H9 (cell line): ENCODE measurements at regions not wholly inside any gene's neighbourhood (a gene's known extent, or its start where the extent isn't known, plus 50 kb on each side); places are given as distances from the start of the nearest gene placed in this dataset.

ENCODE experiments used
- DNase-seq: peaks from one replicate; pipeline ENCODE4 v3.0.0-alpha.2; 2017
- H2AFZ ChIP-seq: one replicate; pipeline ENCODE4 v1.6.1; 2013; ENCODE audit warnings: mild to moderate bottlenecking, low read length, control low read depth, moderate library complexity
- H2AK5ac ChIP-seq: 2 replicates; pipeline ENCODE4 v1.6.1; 2013; ENCODE audit warnings: low read length, control low read depth, mixed read lengths; ENCODE audit not compliant: insufficient read length
- H2BK120ac ChIP-seq: one replicate; pipeline ENCODE4 v1.6.1; 2013; ENCODE audit warnings: low read depth, mild to moderate bottlenecking, low read length, control low read depth, inconsistent platforms; ENCODE audit not compliant: poor library complexity, severe bottlenecking
- H2BK12ac ChIP-seq: 2 replicates; pipeline ENCODE4 v1.6.1; 2013; ENCODE audit warnings: low read length, control low read depth, mixed read lengths, low read depth; ENCODE audit not compliant: insufficient read length
- H2BK15ac ChIP-seq: 2 replicates; pipeline ENCODE4 v1.6.1; 2013; ENCODE audit warnings: low read depth, low read length, control low read depth
- H2BK20ac ChIP-seq: one replicate; pipeline ENCODE4 v1.6.1; 2013; ENCODE audit warnings: low read depth, mild to moderate bottlenecking, low read length, control low read depth, inconsistent platforms; ENCODE audit not compliant: poor library complexity, severe bottlenecking
- H2BK5ac ChIP-seq: 2 replicates; pipeline ENCODE4 v1.6.1; 2013; ENCODE audit warnings: low read length, control low read depth, mixed read lengths; ENCODE audit not compliant: insufficient read length
- H3K14ac ChIP-seq: 2 replicates; pipeline ENCODE4 v1.6.1; 2013; ENCODE audit warnings: low read length, control low read depth; ENCODE audit not compliant: insufficient read depth
- H3K18ac ChIP-seq: 2 replicates; pipeline ENCODE4 v1.6.1; 2013; ENCODE audit warnings: low read depth, mild to moderate bottlenecking, mixed read lengths, low read length, control low read depth; ENCODE audit not compliant: insufficient read length
- H3K23ac ChIP-seq: 2 replicates; pipeline ENCODE4 v1.6.1; 2013; ENCODE audit warnings: low read length, control low read depth, mixed read lengths, low read depth; ENCODE audit not compliant: insufficient read length
- H3K23me2 ChIP-seq: 2 replicates; pipeline ENCODE4 v1.6.1; 2013; ENCODE audit warnings: low read depth, mild to moderate bottlenecking, mixed read lengths, low read length, control low read depth; ENCODE audit not compliant: insufficient read length, poor library complexity, severe bottlenecking
- H3K27ac ChIP-seq: 2 replicates; pipeline ENCODE4 v1.5.1; 2013; ENCODE audit warnings: low read length, control low read depth, mixed read lengths, low read depth; ENCODE audit not compliant: insufficient read length
- H3K27me3 ChIP-seq: 2 replicates; pipeline ENCODE4 v1.6.1; 2013; ENCODE audit warnings: low read length, control low read depth, inconsistent platforms; ENCODE audit not compliant: insufficient read depth
- H3K4ac ChIP-seq: 2 replicates; pipeline ENCODE4 v1.6.1; 2013; ENCODE audit warnings: low read depth, mild to moderate bottlenecking, control low read depth, inconsistent platforms, low read length, moderate library complexity
- H3K4me1 ChIP-seq: 2 replicates; pipeline ENCODE4 v1.6.1; 2013; ENCODE audit warnings: low read length, control low read depth, inconsistent platforms; ENCODE audit not compliant: insufficient read depth
- H3K4me2 ChIP-seq: 2 replicates; pipeline ENCODE4 v1.6.1; 2013; ENCODE audit warnings: low read length, control low read depth, mixed read lengths; ENCODE audit not compliant: insufficient read length, insufficient read depth
- H3K56ac ChIP-seq: 2 replicates; pipeline ENCODE4 v1.6.1; 2013; ENCODE audit warnings: low read depth, mild to moderate bottlenecking, mixed read lengths, low read length, control low read depth; ENCODE audit not compliant: insufficient read length
- H3K79me1 ChIP-seq: 2 replicates; pipeline ENCODE4 v1.6.1; 2013; ENCODE audit warnings: low read depth, mild to moderate bottlenecking, moderate library complexity, low read length, control low read depth, inconsistent platforms; ENCODE audit not compliant: insufficient read depth, poor library complexity, severe bottlenecking
- H3K79me2 ChIP-seq: 2 replicates; pipeline ENCODE4 v1.6.1; 2013; ENCODE audit warnings: low read length, control low read depth, inconsistent platforms; ENCODE audit not compliant: insufficient read depth
- H3K9ac ChIP-seq: 2 replicates; pipeline ENCODE4 v1.6.1; 2013; ENCODE audit warnings: low read length, control low read depth, mixed read lengths; ENCODE audit not compliant: insufficient read length; ENCODE audit errors: extremely low read depth
- H3K9me3 ChIP-seq: one replicate; pipeline ENCODE4 v1.6.1; 2013; ENCODE audit warnings: low read depth, low read length, inconsistent platforms; ENCODE audit not compliant: control insufficient read depth
- H3T11ph ChIP-seq: one replicate; pipeline ENCODE4 v1.6.1; 2013; ENCODE audit warnings: mild to moderate bottlenecking, low read length, control low read depth, inconsistent platforms
- H4K20me1 ChIP-seq: one replicate; pipeline ENCODE4 v1.6.1; 2013; ENCODE audit not compliant: control insufficient read depth, insufficient read length, insufficient read depth
- H4K5ac ChIP-seq: 2 replicates; pipeline ENCODE4 v1.6.1; 2013; ENCODE audit warnings: low read depth, mild to moderate bottlenecking, mixed read lengths, low read length, control low read depth; ENCODE audit not compliant: insufficient read length
- H4K8ac ChIP-seq: replicated peaks from 2 replicates; pipeline ENCODE4 v1.6.1; 2013; ENCODE audit warnings: low read length, control low read depth, mixed read lengths, low read depth; ENCODE audit not compliant: insufficient read length
- H4K91ac ChIP-seq: 2 replicates; pipeline ENCODE4 v1.6.1; 2013; ENCODE audit warnings: low read depth, mild to moderate bottlenecking, moderate library complexity, mixed read lengths, low read length, control low read depth; ENCODE audit not compliant: insufficient read length
- H3K27ac Mint-ChIP-seq, 3 experiments: 2 replicates in 2 of 3; 3 replicates in 1 of 3; pipeline ENCODE4 v1.8.0; 2020 to 2021; ENCODE audit warnings: mixed read lengths in 3 of 3, mild to moderate bottlenecking in 1 of 3, moderate library complexity in 1 of 3
- H3K27me3 Mint-ChIP-seq: 2 replicates; pipeline ENCODE4 v1.8.0; 2021; ENCODE audit warnings: low read depth, mild to moderate bottlenecking, moderate library complexity, mixed read lengths
- H3K36me3 Mint-ChIP-seq, 3 experiments: 2 replicates in 2 of 3; 3 replicates in 1 of 3; pipeline ENCODE4 v1.8.0; 2020 to 2021; ENCODE audit warnings: low read depth in 3 of 3, mixed read lengths in 3 of 3; ENCODE audit not compliant: insufficient read depth in 1 of 3
- H3K4me1 Mint-ChIP-seq, 2 experiments: 2 replicates each; pipeline ENCODE4 v1.8.0; 2020; ENCODE audit warnings: mixed read lengths in 2 of 2
- H3K4me3 Mint-ChIP-seq, 2 experiments: 2 replicates in 1 of 2; 3 replicates in 1 of 2; pipeline ENCODE4 v1.8.0; 2020 to 2021; ENCODE audit warnings: mild to moderate bottlenecking in 2 of 2, mixed read lengths in 2 of 2, moderate library complexity in 1 of 2
- H3K9me3 Mint-ChIP-seq, 2 experiments: 2 replicates in 1 of 2; 3 replicates in 1 of 2; pipeline ENCODE4 v1.8.0; 2020; ENCODE audit warnings: mild to moderate bottlenecking in 2 of 2, mixed read lengths in 2 of 2, moderate library complexity in 1 of 2
- WGBS: extraction: QIAGEN DNeasy Blood & Tissue Kit; methylation state at CpG from one replicate; pipeline ENCODE4 v1.1.7; 2013; ENCODE audit warnings: missing lambda C conversion rate, low lambda C conversion rate, mixed read lengths; ENCODE audit not compliant: insufficient read length; ENCODE audit errors: extremely low coverage; 5-methylcytosine and 5-hydroxymethylcytosine counted together
- TF ChIP-seq, protein P1 (sequence below): fragments of 200-600 bp; sonication (generic); conservative IDR thresholded peaks from 3 replicates; pipeline ENCODE4 v1.8.0; 2021; ENCODE audit warnings: antibody characterized with exemption, mild to moderate bottlenecking

DNA sequence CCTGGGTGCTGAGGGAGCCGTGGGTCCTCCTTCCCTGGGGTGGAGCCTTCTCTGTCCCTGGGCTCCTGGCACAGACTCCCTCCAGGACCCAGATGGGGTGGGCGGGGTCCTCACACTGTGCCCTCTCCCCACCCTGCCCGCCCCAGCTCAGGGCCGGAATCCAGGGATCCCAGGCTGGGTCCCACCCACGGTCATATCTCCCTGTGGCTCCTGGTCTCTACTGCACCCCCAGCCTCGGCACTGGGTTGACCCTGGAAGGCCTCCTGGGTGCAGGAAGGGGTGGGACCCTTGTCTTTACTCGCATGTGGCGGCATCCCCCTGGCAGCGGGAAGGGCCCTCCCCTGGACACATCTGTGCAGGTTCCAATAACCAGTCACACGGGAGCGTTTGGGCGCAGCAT lies 75.8 kb upstream of the EIF5 start:
- H4K20me1 ChIP-seq = no peaks in the 10 kb centered on the region
- Mint-ChIP-seq H3K4me1 (peaks cover 14 to 17% of the 10 kb centered on the region in 2 experiments), H3K9me3 (no peaks in the 10 kb centered on the region), H3K27ac (no peak overlapping the region), H3K27me3 (peaks cover 5% of the 10 kb centered on the region), H3K4me3 (no peak overlapping the region), H3K36me3 (no peaks in the 10 kb centered on the region; a peak in 1 of 7 replicates)
- no peaks in the 10 kb centered on the region for H3K27me3 ChIP-seq
- H2BK12ac ChIP-seq = no peak overlapping the region
- no peak for DNase-seq
- H3K4me2 ChIP-seq = no peak overlapping the region
- no peak overlapping the region for H3K18ac ChIP-seq
- WGBS = no CpG with 5 or more reads among the region's 12 CpGs
- H2BK20ac ChIP-seq = no peak overlapping the region
- H2BK15ac ChIP-seq = no peak overlapping the region
- no peaks in the 10 kb centered on the region for H3K79me1 ChIP-seq
- H2AFZ ChIP-seq = no peak overlapping the region
- TF ChIP-seq, protein P1, sequence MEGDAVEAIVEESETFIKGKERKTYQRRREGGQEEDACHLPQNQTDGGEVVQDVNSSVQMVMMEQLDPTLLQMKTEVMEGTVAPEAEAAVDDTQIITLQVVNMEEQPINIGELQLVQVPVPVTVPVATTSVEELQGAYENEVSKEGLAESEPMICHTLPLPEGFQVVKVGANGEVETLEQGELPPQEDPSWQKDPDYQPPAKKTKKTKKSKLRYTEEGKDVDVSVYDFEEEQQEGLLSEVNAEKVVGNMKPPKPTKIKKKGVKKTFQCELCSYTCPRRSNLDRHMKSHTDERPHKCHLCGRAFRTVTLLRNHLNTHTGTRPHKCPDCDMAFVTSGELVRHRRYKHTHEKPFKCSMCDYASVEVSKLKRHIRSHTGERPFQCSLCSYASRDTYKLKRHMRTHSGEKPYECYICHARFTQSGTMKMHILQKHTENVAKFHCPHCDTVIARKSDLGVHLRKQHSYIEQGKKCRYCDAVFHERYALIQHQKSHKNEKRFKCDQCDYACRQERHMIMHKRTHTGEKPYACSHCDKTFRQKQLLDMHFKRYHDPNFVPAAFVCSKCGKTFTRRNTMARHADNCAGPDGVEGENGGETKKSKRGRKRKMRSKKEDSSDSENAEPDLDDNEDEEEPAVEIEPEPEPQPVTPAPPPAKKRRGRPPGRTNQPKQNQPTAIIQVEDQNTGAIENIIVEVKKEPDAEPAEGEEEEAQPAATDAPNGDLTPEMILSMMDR = no peak
- no peak overlapping the region for H2BK5ac ChIP-seq
- no peaks in the 10 kb centered on the region for H3K23me2 ChIP-seq
- H3T11ph ChIP-seq = no peak overlapping the region
- H2AK5ac ChIP-seq = no peak overlapping the region
- H3K4me1 ChIP-seq = peaks cover 2% of the 10 kb centered on the region; the same call in 1 of the 2 replicates
- no peak overlapping the region for H3K56ac ChIP-seq
- H4K8ac ChIP-seq = no peak overlapping the region
- H2BK120ac ChIP-seq = no peak overlapping the region
- H4K5ac ChIP-seq = no peak overlapping the region
- H4K91ac ChIP-seq = no peak overlapping the region
- no peak overlapping the region for H3K4ac ChIP-seq
- no peak overlapping the region for H3K9ac ChIP-seq
- H3K9me3 ChIP-seq = no peaks in the 10 kb centered on the region
- no peak overlapping the region for H3K14ac ChIP-seq
- H3K79me2 ChIP-seq = no peaks in the 10 kb centered on the region; the same call in 1 of the 2 replicates
- no peak overlapping the region for H3K27ac ChIP-seq
- no peak overlapping the region for H3K23ac ChIP-seq
